SKM-1 (cell line): ENCODE measurements at regions not wholly inside any gene's neighbourhood (a gene's known extent, or its start where the extent isn't known, plus 50 kb on each side); places are given as distances from the start of the nearest gene placed in this dataset.

ENCODE experiments used
- DNase-seq: peaks from one replicate; lab custom pipeline; 2025; ENCODE audit not compliant: unreplicated experiment; lab: John Stamatoyannopoulos, UW

DNA sequence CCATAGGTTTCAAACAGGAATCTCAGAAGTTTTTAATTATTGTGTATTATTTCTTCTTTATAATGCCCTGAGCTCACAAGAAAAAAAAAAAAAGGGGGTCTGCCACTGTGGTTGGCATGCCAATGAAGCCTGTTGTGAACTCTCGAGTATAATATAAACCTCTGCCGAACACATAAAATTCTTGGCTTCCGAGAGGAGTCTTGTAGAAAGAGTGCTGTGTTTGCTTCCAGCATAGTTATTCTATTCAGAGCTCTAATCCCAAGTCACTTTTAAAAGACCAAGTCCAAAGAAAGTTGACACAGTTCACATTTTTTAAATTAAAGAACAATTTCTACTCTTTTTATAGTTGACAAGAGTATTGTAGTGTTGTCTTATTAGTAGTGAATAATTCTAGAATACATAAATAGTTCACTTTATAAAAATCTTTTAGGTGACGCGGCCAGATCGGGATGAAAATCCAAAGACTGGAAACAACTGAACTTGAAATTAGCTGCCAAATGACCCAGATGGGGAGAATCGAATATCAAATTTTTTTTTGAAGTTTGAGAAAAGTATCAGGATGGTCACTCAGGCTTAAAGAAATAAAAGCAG is 293.2 kb downstream of the DUSP10 start:
- DNase-seq, result no peak

DNA sequence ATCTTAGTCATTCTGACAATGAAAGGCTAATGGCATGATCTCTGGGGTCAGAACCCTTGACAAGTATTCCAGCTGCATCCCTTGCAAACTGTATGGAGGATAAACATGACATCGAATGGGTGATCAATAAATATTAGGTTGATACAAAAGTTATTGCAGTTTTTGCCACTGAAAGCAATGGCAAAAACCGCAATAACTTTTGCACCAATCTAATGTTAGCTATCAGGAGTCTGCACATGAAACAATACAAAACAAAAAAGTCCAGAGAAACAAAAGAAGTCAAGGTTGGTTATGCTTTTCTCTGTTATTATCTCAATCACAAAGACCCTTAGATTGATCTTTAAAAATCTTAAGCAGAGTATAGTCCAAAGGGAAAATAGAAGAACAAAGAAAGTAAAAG is 292.7 kb downstream of the DUSP10 start:
- no peak for DNase-seq

DNA sequence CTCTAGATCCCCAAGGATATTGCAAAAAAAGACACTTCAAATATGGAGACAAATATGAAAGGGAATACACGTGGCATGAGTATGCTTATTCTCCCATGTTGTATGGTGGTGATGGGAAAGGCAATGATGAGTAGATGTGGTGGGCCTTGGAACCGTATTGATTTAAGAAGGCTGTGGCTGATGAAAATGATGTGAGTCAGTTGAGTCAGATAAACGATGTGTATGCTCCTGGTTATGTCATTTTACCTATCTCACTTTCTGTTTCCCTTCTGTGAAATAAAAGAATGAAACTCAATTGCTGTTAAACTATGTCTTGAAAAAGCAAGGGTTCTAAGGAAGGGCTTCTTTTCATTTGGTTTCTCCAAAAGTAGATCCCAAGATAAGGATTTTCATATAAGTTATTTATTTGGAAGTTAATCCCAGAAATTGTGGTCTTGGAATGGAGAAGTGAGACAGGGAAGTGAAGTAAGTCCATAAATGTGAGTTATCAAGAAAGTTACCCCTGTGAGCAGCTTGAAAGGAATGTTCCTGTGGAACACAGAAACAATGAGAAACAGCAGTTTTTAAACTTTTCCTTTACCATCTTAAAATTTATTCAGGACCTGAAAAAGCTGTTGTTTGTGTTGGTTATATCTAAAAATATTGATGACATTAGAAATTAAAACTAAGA is 292.0 kb downstream of the DUSP10 start:
- no peak for DNase-seq

DNA sequence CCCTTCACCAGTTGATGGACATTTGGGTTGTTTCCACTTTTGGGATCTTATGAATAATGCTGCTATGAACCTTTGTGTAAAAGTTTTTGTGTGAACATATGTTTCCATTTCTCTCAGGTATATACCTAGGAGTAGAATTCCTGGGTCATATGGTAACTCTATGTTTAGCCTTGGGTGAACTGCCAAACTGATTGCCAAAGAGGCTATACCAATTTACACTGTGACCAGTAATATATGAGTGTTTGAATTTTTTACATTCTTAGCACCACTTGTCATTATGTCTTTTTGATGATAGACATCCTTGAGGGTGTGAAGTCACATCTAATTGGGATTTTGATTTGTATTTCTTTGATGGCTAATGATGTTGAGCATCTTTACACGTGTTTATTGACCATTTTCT is 290.1 kb downstream of the DUSP10 start:
- DNase-seq, result no peak

DNA sequence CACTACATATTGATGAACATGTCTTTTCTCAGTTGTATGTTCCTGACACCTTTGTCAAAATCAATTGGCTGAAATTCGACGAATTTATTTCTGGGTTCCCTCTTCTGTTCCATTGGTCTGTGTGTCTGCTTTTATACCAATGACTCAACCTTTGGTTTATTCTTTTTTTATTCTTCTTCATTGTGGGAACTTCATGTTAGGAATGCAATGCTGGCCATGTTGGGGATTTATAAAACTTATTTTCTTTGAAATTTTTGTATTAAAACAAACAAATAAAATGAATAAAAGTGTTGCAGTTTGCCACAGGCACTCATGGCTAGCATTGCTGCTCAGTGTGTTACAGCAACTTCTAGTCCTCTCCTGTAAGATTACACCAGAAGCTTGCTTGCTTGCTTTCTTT is 287.8 kb downstream of the DUSP10 start:
- no peak for DNase-seq

DNA sequence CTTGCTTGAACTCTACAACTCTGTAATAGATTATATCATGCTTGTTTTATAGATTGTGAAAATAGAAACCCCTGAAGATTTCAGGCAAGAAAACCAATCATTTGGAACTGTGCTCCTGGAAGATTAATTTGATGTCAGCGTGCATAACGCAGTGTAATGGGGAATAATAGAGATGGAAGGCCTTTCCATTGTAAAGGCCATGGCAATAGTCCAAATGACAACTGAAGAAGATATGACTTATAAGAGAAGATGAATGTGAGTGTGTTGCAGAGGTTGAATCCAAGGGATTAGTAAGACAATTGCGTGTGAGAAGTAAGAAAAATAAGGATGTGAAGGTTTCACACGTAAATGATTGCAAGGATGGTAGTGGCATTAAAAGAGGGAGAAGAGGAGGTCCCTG is 285.0 kb downstream of the DUSP10 start:
- no peak for DNase-seq

DNA sequence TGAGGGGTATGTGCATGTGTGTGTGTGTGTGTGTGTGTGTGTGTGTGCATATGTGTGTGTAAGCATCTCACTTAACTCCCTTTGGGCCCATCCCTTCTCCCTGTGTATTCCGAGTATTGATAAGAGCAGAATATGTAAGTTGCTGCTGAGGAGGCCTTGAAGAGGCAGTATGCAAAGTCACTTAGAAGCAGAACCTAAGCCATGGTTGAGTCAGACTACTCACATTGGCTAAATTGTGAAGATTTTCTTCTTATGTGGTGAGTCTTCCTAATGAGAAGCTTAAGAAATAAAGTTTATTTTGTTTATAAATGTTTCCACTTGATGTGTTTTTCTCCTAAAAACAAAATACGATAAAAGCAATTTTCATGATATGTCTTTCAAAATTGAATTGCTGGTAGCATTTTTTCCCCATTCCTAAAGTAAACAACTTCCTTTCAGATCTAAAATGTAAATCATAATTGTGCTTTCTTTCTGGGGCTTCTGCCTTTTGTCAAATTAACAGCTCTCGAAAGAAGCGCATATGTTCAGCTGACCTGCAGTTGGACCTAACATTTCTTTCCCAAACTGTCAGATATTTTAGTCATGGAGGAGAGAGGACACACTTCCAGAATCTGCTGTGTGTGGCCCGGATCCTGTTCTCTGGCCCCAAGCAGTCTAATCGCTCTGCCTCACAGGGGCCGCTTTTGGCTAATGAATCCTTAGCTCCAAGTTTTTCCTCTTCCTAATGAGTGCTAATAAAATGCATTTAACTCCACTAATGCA is 284.0 kb downstream of the DUSP10 start:
- no peak for DNase-seq

DNA sequence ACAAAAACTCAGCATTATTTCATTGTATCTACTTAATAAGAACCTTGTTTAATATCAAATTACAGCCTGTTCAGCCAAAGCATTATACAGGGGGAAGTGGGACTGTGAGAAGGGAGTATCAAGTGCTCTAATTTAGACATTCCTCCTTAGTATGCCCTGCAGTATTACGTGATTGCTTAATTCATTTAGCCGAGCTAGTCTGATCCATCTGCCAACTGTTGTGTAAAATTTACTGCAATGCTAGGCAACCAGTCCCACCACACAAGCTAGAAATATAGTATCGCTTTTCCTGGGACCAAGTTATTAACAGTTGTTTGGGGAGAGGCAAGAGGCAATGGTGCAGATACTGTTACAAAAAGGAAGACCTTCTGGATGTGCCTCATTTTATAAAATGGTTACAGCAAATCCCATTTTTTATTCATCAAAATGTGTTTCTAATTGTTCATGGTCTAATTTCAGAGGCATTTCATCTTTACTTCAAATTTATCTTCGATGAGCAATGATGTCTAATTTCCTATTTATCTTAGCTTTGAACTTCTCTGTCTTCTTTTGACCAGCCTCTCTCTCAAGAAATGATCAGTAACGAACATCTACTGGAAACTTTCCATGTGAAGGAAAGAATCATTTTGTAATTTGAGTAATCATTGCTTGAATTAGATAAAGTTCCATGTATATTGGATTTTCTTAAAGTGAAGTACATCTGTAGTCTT is 283.3 kb downstream of the DUSP10 start:
- DNase-seq, result no peak

DNA sequence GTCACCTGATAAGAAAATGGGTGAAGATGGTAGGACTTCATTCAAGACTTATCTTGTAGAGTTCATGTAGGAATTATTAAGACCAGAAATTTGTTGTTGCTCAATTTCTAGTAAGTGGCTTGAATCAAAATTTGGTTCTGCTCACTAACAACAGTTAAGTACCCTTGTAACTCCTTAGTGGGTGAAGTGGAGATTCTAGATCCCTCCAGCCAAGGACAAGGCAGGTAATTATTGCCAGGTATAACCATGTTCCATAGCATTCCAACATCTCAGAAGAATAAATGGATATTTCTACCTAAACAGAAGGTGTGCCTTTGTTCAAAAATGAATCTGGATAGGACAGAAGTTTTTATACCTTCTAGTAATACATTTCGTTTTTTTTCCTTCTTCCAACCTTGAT is 282.3 kb downstream of the DUSP10 start:
- DNase-seq, result no peak

DNA sequence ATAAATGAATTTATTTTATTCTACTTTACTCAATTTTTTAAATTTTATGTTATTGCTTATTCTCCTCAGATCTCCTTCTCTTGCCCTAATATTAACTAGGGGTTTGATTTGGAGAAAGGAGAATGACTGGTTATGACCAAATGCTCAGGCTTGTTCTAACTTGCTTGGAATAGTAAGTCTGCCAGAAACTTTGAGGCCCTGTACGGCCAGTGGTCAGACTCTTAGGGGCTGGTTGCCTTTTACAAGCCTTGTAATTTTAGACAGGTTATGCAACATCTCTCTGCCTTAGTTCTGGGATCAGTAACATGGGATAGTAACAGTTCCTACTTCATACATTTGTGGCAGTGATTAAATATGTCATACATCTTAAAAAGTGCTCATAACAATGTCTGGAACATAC is 279.5 kb downstream of the DUSP10 start:
- no peak for DNase-seq

DNA sequence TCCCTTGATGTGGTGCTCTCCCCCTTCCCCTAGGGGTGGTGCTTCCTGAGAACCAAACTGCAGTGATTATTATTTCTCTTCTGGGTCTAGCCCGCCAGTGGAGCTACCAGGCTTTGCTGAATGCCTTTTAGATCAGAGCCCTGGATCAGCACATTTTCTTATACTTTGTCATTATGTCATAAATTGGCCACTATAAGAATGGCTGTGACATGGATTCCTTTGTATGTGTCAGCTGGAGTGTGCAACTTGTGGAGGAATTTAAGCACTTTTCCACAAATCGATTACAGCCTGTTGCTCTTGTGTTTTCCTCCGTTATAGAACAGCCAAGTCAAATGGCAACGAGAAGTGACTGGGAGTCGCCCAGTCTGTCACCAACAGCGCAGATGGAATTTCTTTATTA is 273.3 kb downstream of the DUSP10 start:
- DNase-seq, result no peak

DNA sequence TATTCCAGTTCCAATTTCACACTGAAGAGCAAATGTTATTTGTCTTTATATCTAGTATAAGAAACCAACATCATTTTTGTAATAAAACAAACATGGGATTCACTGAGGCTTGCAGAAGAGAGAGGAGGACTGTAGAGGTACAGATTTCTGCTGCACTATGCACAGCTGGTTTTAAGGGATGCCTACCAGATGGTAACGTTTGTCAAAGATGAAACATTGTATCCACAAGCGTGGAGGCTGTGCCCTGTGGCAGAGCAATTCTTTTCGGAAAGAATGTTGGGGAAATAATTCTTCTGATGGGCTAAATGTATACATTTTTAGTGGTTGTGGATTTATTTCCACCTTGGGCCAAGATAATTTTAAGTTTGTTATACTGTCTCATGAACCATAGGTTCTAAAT is 272.4 kb downstream of the DUSP10 start:
- no peak for DNase-seq

DNA sequence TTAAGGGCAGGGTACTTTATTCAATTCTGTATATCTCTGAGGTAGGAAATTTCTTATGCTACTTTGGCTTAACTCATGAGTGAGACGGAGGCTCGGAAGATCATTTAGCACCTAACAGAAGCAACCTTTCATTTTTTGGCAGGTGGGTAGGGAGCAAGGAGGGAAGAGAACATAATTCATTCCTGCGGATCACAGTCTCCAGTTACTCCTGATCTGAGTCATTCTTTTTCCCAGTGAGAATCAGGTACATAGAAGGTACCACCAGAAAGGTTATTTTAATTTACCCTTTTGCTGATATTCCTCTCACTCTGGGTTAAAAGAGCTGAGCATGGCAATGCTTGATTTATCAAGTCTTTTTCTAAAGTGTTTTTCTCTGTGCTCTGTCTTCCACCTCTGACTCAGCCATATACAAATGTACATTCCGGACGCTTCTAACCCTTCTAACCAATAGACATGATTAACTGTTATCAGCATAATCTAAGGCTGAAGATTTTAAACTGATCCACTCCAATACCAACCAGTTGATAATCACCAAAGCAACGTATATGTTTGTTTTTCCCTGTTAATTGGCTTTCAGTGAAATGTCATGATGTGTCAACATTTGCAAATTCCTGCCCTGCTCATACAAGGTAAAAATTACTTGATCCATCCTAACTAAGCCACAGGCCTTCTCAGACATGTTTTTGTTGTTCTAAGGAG is 271.7 kb downstream of the DUSP10 start:
- no peak for DNase-seq

DNA sequence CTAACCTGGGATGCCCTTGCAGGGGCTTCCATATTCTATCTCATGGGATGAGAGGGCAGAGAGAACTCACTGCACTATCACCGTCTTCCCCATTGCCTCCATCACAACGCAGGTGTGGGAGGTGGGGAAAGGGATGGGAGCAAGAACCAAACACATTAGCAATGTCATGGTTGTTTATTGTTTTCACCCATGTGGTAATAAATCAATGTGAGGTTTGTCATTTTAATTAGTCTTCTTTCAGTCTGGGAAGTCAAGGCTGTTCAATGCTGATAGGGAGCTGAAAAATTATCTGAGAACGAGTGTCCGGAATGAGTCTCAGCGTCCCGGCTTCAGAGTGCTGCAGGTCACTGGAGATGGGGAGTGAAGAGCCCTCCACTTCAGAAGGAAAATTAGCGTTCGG is 268.5 kb downstream of the DUSP10 start:
- DNase-seq, result no peak

DNA sequence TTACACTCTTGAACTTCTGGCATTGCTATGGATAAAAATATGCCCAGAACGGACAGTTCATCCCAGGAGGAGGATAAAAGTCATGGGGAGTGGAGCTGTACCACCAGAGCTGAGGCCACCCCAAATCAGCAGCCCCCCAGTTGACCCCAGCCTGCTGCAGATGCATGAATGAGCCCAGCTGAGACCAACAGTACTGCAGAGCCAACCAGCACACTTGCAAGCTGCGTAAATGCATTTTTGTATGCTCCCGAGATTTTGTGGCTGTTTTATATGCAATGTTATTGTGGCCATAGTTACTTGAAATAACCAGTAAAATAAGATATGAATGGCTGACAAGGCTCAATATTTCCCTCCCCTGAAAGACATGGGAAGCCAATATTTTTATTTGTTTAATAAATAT is 264.6 kb downstream of the DUSP10 start:
- no peak for DNase-seq

DNA sequence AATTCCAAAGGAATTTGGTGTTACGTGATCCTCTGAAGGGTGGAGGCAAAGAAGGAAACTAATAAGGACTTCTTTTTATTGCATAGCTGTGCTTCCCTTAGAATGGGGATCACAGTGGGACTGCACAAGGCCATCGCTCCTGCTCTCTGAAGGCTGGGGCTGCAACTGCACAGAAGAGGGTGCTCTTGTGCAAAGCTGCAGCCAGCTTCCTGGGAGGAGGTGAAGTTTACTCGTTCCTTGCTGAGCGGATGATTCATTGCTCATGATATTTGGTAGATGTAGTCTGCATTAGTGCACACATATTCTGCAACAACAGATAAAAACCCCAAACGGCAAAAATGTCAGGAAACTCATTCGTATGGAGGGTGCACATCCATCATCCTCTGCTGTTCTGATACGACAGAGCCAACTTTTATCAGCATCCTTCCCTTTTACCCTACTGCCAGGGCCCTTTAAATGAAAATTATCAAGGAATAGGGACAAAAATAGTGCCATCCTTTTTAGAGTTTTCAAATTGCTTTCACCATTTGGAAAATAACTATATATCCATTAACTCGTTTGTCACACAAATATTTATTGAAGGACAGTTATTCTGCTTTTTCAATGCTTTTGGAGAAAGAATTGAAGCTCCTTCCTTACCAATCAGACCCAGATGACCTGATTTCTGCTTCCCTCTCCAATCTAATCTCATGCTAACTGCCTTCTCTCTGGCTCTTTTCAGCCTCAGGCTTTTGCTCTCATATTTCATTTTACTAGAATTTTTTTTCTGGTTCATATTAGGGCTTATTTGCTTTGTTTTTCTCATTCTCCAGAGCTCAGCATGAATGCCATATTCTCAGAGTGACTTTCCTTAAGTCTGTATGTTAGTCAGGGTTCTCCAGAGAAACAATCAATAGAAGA is 263.6 kb downstream of the DUSP10 start:
- DNase-seq, result no peak

DNA sequence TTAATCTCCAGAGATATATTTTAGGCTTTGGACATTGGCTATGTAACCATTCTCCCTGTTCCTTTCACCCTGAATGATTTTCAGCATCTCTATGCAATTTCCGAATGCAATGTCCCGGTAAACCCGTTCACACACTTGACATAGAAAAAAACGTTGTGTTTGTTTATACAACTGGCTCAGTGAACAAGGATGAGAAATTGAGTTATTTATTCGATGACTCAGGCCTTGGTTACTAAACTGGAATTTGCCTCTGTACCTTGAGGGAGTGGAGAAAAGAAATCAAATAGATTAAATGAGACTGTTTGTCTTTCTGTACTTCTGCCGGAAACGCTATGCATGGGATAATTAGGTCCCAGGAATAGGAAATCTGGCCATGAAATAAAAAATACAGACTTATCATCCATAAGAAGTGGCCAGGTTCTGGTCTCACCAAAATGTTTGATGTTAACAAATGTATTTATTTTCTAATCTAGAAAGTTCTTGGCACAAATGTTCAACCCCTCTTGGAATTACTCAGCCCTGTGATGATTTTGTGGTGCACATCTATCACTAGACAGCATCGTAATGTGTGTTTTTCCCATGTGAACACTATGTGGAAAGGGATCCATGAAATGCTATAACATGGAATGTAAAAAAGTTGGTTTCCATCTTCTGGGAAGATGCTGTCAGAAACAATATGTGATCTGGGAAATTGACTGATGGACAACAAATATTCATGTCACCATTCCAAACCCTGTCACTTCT is 253.9 kb downstream of the DUSP10 start:
- no peak for DNase-seq

DNA sequence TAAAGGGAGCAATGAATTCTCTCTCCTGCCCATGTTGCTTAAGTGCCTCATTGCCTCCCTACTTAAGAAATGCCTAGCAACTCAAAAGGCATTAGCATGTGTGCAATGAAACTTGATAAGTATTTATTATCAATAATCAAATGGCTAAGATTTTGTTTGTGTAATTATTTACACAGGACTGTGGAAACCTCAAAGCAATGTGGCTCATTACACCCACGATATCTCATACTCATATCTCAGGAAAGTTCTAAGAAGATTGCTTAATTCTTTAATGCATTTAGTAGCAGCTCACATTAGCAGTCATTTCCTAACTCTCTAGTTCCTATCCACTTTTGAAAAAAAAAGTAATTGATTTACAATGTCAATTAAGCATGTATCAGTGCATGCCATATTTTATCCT is 253.3 kb downstream of the DUSP10 start:
- DNase-seq, result no peak

DNA sequence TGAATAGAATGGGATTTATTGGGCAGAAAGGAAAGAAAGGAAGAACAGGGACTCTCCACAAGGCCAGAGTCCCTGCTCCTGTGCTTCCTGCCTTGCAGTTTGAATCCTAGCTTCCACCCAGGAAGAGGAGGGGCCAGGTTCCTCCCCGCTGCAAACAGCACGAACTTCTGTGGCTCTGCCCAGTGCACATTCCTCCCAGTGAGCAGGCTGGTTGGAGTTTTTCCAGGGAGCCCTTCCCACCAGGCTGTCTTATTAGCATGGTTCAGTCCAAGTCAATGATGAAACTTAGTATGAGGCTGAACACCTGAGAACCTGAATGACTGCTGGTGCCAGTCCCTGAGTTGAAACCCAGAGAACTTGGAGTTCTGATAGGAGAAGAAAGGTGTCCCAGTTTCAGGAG is 247.2 kb downstream of the DUSP10 start:
- DNase-seq, result no peak

DNA sequence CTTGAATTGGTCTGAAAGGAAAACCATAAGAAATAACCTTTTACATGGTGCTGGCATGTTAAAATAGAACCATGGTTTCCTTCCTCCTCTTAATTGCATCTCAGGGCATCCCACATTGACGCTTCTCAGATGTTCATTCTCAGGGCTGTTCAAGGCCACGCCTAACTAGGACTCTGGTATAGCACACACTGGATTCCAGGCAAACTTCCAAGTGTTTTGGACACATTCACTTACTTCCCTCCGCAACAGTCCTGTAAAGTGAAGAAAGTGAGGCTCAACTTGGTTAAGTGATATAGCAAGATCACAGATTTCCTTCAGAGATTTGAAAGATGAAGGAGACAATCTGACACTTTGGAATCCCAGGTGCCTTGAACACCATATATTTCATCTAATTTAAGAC is 244.8 kb downstream of the DUSP10 start:
- DNase-seq, result no peak
